OCI-LY7 (cell line): ENCODE measurements at regions not wholly inside any gene's neighbourhood (a gene's known extent, or its start where the extent isn't known, plus 50 kb on each side); places are given as distances from the start of the nearest gene placed in this dataset.
"Not testable (repeated sequence)": the region's sequence is repeated elsewhere in the genome, so short reads cannot be mapped to it uniquely, and the experiment has no call there.

Experiments
- CTCF ChIP-seq: fragments of 200-600 bp; sonication (generic); conservative IDR thresholded peaks from 2 replicates; pipeline ENCODE4 v1.5.1; 2014; ENCODE audit warnings: mild to moderate bottlenecking, antibody characterized with exemption, low read length, moderate library complexity, mixed read lengths
- EZH2phosphoT487 ChIP-seq: fragments of 200-600 bp; sonication (generic); IDR thresholded peaks from 2 replicates; pipeline ENCODE4 v1.6.1; 2018; ENCODE audit warnings: low read depth, borderline replicate concordance, mild to moderate bottlenecking, mixed run types, antibody characterized with exemption, low read length, moderate library complexity, mixed read lengths

DNA sequence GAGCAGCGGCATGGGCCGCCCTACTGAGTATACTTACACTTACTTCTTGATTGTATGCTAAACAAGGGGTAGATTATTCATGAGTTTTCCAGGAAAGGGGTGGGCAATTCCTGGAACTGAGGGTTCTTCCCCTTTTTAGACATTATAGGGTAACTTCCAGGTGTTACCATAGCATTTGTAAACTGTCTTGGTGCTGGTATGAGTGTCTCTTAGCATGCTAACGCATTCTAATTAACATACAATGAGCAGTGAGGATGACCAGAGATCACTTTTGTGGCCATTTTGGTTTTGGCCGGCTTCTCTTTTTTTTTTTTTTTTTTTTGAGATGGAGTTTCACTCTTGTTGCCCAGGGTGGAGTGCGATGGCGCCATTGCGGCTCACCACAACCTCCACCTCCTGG is 491.8 kb upstream of the AUTS2 start:
- not testable (repeated sequence) for TF ChIP-seq CTCF, EZH2phosphoT487
